ENCODE measurements at regions not wholly inside any gene's neighbourhood (a gene's known extent, or its start where the extent isn't known, plus 50 kb on each side); places are given as distances from the start of the nearest gene placed in this dataset.

- Mint-ChIP-seq H3K27ac (no peak overlapping the region), H3K4me1 (no peaks in the 10 kb centered on the region), H3K4me3 (no peak overlapping the region), H3K9me3 (ENCODE audit: insufficient read depth) (peaks cover 2% of the 10 kb centered on the region), H3K27me3 (no peaks in the 10 kb centered on the region)
- no peak overlapping the region for H3K4me3 ChIP-seq (ENCODE audit: control extremely low read depth in 1 of 5, extremely low read depth in 1 of 5, insufficient read depth in 1 of 5, low read depth in 2 of 5, low read length in 4 of 5)
- no peak for DNase-seq
- no peaks in the 10 kb centered on the region for H3K27me3 ChIP-seq (replicated peaks in 1 of 4; ENCODE audit: control extremely low read depth in 1 of 4, control insufficient read depth in 3 of 4, insufficient read depth in 4 of 4, low read length in 3 of 4)
- no peaks in the 10 kb centered on the region for H3K4me1 ChIP-seq (ENCODE audit: control insufficient read depth in 2 of 2, insufficient read depth in 2 of 2, low read length in 2 of 2)
- POLR2A ChIA-PET: no interaction called here
- no peak overlapping the region for H3K4me2 ChIP-seq (replicated peaks; ENCODE audit: low read depth, low read length, poor library complexity, severe bottlenecking)
- 100% methylated on average over 1 of the region's 1 CpG for WGBS (ENCODE audit: insufficient coverage)
- H3K27ac ChIP-seq (ENCODE audit: low read length in 2 of 2): no peak overlapping the region
- H3K36me3 ChIP-seq (replicated peaks in 1 of 2; ENCODE audit: control extremely low read depth in 1 of 2, control insufficient read depth in 1 of 2, extremely low read depth in 1 of 2, insufficient read depth in 2 of 2, low read length in 1 of 2): no peaks in the 10 kb centered on the region
- H3K9ac ChIP-seq (ENCODE audit: low read length): no peak overlapping the region
- TF ChIP-seq CTCF (IDR thresholded peaks at IDR 0.05) (no peak), EZH2 (IDR thresholded peaks at IDR 0.05; ENCODE audit: borderline replicate concordance, insufficient read depth, low read depth, low read length, poor library complexity, severe bottlenecking) (no peak)
- intact Hi-C loops (cut with micrococcal nuclease): no loop called here
- H3K9me3 ChIP-seq (ENCODE audit: control extremely low read depth in 1 of 3, control insufficient read depth in 2 of 3, insufficient read depth in 1 of 3, low read length in 2 of 3): peaks cover 0 to 17% (median 4%) of the 10 kb centered on the region in 3 donors
- no peaks in the 10 kb centered on the region for H4K20me1 ChIP-seq (ENCODE audit: control insufficient read depth, insufficient read depth, low read length, poor library complexity, severe bottlenecking)
- H2AFZ ChIP-seq (ENCODE audit: insufficient read depth, low read depth, low read length, poor library complexity, severe bottlenecking): no peak overlapping the region
- CTCF ChIA-PET: no interaction called here
- ATAC-seq (ENCODE audit: low read depth): no peak
- no peaks in the 10 kb centered on the region for H3K79me2 ChIP-seq (ENCODE audit: control insufficient read depth, insufficient read depth, low read length)
Observed at GRCh38 chr2:157164891-157165290, 92.6 kb upstream of the GALNT5 start.

- Histone ChIP-seq H3K27me3 (replicated peaks in 1 of 4; ENCODE audit: control extremely low read depth in 1 of 4, control insufficient read depth in 3 of 4, insufficient read depth in 4 of 4, low read length in 3 of 4) (no peaks in the 10 kb centered on the region), H3K36me3 (replicated peaks in 1 of 2; ENCODE audit: control extremely low read depth in 1 of 2, control insufficient read depth in 1 of 2, extremely low read depth in 1 of 2, insufficient read depth in 2 of 2, low read length in 1 of 2) (no peaks in the 10 kb centered on the region), H3K79me2 (ENCODE audit: control insufficient read depth, insufficient read depth, low read length) (no peaks in the 10 kb centered on the region), H3K4me2 (replicated peaks; ENCODE audit: low read depth, low read length, poor library complexity, severe bottlenecking) (no peak overlapping the region), H2AFZ (ENCODE audit: insufficient read depth, low read depth, low read length, poor library complexity, severe bottlenecking) (no peak overlapping the region), H3K9me3 (ENCODE audit: control extremely low read depth in 1 of 3, control insufficient read depth in 2 of 3, insufficient read depth in 1 of 3, low read length in 2 of 3) (peaks cover 0 to 17% (median 4%) of the 10 kb centered on the region in 3 donors), H4K20me1 (ENCODE audit: control insufficient read depth, insufficient read depth, low read length, poor library complexity, severe bottlenecking) (no peaks in the 10 kb centered on the region), H3K4me1 (ENCODE audit: control insufficient read depth in 2 of 2, insufficient read depth in 2 of 2, low read length in 2 of 2) (no peaks in the 10 kb centered on the region), H3K27ac (ENCODE audit: low read length in 2 of 2) (no peak overlapping the region), H3K4me3 (ENCODE audit: control extremely low read depth in 1 of 5, extremely low read depth in 1 of 5, insufficient read depth in 1 of 5, low read depth in 2 of 5, low read length in 4 of 5) (no peak overlapping the region), H3K9ac (ENCODE audit: low read length) (no peak overlapping the region)
- H3K4me3 Mint-ChIP-seq: no peak overlapping the region
- H3K27me3 Mint-ChIP-seq: no peaks in the 10 kb centered on the region
- H3K27ac Mint-ChIP-seq: no peak overlapping the region
- CTCF ChIA-PET: no interaction called here
- WGBS (ENCODE audit: insufficient coverage): no CpG with 5 or more reads among the region's 3 CpGs
- no peak for TF ChIP-seq CTCF (IDR thresholded peaks at IDR 0.05)
- TF ChIP-seq EZH2 (IDR thresholded peaks at IDR 0.05; ENCODE audit: borderline replicate concordance, insufficient read depth, low read depth, low read length, poor library complexity, severe bottlenecking): no peak
- no peaks in the 10 kb centered on the region for H3K4me1 Mint-ChIP-seq
- no peak for ATAC-seq (ENCODE audit: low read depth)
- intact Hi-C loops (cut with micrococcal nuclease): no loop called here
- no peak for DNase-seq
- POLR2A ChIA-PET: no interaction called here
- peaks cover 2% of the 10 kb centered on the region for H3K9me3 Mint-ChIP-seq (ENCODE audit: insufficient read depth)
Observed at GRCh38 chr2:157168501-157168900, 89.0 kb upstream of the GALNT5 start.

Data from B cell (primary cell).